Upper lobe of left lung (tissue), 4 donors: ENCODE measurements at regions not wholly inside any gene's neighbourhood (a gene's known extent, or its start where the extent isn't known, plus 50 kb on each side); places are given as distances from the start of the nearest gene placed in this dataset.

Experiments
- CTCF ChIP-seq, 6 experiments: fragments of 450-650 bp in 4 of 6; fragments of 200-600 bp in 2 of 6; sonication (generic) in 2 of 6; IDR thresholded peaks; one replicate each; pipeline ENCODE4 v1.5.1; 2016 to 2019; ENCODE audit warnings: antibody characterized with exemption in 6 of 6
- EP300 ChIP-seq, 4 donors: sonication (generic); formaldehyde crosslinking; IDR thresholded peaks; one replicate each; pipeline ENCODE4 v1.5.1; 2017; ENCODE audit warnings: antibody characterized with exemption in 4 of 4, control low read depth in 2 of 4

- TF ChIP-seq CTCF (IDR thresholded peaks at IDR 0.05) (no peak), EP300 (IDR thresholded peaks at IDR 0.05) (no peak)
These were observed 157.1 kb downstream of the PTBP2 start for GRCh38 chr1:96878640-96879039.
